NCI-H2196 treated with DMSO at 0.1 percent for 48 hours (cell line): ENCODE measurements at regions not wholly inside any gene's neighbourhood (a gene's known extent, or its start where the extent isn't known, plus 50 kb on each side); places are given as distances from the start of the nearest gene placed in this dataset.

Source experiments
- DNase-seq: peaks from one replicate; lab custom pipeline; 2025; ENCODE audit not compliant: unreplicated experiment; lab: John Stamatoyannopoulos, UW

DNA sequence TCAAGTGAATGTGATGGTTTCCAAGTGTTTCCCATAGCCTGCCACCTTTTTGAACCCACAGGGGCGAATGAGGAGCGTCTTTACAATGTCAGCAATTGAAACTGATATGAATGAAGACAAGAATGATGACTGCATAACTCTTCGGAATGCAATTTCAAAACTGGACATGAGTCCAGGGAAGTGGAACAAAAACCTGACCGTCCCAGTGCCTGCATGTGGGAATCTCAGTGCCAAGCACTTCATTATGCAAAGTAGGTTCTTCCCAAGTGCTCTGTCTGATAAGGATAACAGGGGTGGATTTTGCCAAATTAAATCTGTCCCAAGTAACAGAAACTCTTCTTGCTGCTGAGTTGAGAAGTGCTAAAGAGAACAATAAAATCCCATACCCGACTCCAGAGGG, 243.8 kb upstream of the ADAMTS16 start:
- DNase-seq = no peak

DNA sequence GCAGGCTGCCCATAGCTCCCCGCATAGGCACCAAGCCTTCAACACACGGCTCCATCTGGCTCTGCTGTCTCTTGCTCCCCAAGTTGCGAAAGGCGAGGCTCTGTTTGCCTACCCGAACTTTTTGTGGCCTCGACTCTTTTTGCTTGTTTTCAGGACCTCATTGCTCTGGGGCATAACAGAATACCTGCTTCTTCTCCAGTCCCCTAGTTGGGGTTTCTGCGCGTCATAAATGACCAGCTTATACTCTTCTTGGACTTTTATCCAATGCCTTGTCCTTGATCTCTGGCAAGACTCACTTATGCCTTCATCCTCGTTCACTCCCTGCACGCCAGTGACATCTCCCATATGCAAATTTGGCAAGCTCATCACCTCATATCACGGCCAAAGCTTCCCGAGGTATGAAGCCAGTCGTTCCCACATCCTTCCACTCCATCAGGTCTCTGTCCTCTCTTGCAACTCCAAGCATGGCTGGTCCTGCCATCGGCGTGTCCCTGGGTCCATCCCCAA, 238.8 kb upstream of the ADAMTS16 start:
- no peak for DNase-seq

DNA sequence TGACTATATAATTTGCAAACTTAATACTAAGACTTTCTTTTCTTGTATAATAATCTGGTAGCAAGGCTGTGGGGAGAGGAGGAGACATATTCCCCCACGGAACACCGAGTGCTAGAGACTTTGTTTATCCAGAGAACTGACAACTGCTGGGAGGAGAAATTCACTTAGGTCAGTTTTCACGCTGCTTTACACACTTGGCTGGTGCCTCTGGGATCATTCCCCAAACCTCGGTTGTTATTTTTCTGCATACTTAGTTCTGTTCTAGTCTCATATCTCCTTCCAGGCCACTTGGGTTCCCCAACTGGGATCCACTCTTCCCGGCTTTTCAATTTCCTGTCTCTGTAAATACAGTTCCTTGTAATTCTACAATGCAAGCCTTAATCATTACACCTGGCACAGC, 238.2 kb upstream of the ADAMTS16 start:
- no peak for DNase-seq

DNA sequence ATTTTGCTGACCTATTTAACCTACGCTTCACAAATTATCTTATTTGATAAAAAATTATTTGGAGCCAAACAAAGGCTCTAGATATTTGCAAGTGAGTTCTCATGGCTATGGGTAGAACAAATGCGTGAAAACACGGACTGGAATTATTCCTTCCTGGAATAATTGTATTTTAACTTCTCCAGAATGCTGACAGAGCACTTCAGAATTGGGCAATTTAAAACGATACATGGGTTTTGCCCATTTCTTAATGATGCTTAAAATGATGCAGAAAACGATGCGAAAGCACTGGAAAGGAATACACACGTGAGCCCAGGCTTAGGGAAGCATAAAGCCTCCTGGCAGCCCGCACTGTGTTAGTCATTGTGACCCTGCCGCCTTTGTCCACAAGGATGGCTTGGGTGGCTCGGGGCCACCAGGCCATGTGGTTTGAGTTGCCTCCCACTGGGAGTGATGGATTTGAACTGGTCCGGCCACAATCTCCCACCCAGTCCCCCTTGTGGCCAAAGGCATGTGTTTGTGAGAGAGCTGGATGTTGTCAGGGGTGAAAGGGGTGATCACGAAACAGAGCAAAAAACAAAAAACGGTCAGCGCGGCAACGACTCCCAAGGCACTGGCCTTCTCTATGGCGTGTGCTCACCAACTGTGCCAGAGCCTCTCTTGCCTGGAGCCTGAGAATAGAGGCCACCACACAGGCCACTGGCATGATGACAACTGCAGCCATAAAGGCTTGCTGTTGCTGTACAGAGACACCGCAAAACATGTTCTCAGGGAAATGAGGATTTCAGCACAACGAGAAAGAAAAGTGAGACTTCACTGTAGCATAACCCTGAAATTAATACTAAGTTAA, 234.2 kb upstream of the ADAMTS16 start:
- no peak for DNase-seq

DNA sequence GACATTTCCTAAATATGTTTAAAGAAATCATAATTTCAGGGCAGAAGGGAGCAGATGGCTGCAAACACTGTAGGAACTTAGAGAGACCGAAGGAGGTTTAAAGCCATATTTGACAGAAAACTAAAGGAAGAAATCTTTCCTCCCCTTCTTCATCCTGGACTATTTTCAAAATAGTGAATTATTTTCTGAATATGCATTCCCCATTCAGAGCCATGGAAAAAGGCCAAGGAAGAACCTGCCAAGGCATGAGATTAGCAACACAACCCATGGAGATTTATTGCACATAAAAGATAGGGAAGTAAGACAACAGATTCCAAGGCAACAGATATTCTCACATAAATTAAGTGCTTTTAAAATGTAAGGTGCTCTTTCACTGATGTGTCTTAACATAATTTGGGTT, 233.3 kb upstream of the ADAMTS16 start:
- no peak for DNase-seq

DNA sequence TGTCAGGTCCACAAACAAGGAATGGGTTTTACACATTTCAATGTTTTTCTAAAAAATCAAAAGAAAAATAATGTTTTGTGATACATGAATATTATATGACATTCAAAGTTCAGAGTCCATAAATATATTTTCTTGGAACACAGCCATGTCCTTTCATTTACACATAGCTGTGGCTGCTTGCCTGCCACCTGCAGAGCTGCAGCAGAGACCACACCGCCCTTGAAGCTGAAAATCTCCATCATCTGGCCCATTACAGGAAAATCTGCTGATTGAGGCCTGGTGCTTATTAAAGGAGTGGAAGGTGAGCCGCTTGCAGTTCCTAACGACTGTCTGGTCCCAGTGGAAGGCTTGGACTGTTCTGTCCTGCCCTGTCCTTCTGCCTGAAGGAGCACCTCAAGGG, 232.6 kb upstream of the ADAMTS16 start:
- DNase-seq = no peak

DNA sequence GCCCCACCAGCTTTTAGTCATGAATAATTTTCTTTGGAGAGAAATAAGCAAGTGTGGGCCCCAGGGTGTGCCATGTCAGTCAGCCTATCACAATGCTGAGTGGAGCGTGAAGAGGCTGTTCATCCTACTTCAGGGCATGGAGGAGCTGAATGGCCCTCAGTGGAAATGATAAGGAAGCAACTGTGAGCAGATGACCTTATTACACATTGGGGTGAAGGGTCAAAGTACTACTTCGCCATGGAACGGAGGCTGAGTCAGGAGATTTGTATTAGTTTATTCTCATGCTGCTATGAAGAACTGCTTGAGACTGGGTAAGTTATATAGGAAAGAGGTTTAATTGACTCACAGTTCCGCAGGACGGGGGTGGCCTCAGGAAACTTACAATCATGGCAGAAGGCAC, 231.0 kb upstream of the ADAMTS16 start:
- DNase-seq = no peak

DNA sequence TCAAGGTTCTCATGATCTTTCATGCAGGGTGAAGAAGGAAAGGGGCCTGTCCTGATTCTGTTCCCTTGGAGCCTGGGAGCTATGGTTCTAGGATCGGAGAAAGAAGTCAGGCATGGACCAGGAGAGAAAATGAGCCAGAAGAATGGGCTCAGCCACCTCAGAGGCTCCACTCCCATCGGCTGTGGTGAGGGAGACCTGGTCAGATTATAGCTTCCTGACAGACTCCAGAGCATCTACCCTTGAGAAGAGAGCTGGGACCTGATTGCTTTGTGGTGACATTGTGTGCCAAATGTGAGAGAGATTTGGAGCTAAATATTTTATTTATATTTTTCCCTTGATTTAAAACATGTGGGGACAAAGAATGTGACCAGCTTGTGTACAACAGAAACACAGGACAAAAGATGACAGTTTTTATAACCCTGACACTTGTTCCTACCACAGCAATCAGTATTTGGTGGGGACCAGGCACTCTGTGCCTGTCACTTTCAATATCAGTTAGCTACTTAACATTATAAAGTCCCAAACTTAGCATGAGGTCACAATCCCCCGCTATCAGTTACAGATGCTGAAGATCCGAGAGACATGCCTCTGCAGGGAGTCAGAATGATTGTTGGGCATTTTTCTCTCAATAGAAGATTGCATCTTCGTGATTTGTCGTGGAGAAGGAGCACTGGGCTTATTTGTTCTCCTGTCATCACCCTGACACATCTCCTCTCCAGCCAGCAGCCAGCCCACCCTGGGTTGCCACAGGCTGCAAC, 228.3 kb upstream of the ADAMTS16 start:
- DNase-seq = no peak

DNA sequence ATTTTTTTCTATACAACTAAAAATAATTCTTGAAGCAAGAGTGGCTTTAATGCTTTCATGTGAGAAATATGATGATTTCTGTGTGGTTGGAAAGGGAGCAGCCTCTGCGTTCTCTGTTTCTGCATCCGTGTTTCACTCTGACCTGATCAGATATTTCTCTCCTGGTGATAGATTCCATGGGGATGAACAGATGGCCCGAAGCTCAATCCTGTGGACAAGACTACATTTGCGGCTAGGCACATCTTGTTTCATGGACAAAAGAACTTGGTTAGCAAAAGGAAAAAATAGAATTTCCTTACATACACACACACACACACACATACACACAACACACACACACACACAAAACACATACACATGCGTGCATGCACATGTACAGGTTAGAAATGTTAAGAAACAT, 218.2 kb upstream of the ADAMTS16 start:
- no peak for DNase-seq

DNA sequence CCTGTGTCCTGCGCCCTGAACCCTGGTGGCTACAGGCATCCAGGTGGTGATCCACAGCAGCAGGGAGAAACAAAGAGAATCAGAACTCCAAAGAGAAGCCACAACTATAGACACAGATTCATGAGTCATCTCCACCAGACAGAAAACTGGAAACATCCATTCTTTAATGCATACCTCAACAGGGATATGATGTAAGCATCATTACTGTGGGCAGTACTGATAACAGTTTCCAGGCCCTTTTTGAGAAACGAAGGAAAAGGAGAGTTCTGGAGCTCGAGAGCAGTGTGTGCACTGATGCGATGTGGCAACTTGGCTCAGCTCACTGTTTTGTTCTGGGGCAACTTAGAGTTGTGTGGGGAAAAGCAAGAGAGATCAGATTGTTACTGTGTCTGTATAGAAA, 215.6 kb upstream of the ADAMTS16 start:
- DNase-seq = no peak

DNA sequence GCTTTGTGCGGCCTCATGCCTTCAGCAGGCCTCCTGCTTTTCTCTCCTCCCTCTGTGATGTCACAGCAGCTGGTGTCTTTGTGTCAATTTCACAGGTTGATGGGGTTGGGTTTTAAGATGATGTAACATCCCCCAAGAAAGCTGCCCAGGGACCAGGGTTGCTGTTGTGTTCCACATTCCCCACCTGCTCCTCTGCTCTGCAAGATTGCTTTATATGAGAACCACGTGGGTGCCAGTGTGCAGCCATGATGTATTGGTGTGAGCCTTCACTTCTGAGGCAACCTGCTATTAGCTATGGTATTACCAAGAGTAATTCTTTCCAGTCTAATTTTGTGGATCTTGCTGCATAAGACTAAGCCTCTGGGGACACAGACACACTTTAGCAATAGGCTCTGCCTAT, 213.0 kb upstream of the ADAMTS16 start:
- DNase-seq = no peak

DNA sequence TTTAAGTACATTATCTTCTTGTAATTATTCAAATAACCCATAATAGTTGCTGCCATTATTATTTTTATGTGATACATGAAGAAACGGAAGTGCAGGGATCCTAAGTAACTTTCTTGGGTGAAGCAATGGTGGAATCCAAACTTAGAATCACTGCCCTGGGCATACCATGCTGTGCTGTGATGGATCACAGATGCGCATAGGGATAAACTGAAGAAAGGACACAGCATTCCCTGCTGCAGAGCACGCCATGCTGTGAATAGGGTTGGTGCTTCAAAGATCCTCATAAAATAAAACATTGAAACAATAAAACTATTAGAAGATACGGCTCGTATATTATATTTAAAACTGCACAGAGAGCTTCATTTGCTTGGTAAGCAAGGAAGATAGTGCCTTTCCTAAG, 211.7 kb upstream of the ADAMTS16 start:
- no peak for DNase-seq

DNA sequence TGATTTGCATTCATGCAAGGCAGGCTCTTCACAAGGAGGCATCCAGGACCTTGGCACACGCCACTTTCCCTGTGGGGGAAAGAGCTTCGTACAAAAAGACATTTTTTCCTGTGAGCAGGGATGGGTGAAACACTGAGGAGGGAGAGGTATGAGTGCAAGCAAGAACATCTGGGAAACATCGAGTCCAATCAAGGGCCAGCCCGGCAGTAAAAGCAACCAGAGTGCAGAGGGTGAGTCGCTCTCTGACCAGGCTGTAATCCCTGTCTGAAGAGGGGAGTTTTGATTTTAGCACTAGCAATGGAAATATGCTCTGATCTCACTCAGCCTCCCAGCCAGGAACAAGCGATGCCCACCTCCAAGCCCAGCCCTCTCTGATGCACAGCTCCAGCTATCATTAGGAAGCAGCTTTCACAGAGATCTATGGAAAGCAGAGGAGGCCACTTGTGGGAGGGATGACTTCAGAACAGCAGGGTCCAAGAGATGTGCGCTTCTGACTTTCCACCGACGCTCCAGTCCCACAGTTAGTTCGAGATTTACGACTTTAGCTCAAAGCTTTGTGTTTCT, 211.0 kb upstream of the ADAMTS16 start:
- DNase-seq = no peak

DNA sequence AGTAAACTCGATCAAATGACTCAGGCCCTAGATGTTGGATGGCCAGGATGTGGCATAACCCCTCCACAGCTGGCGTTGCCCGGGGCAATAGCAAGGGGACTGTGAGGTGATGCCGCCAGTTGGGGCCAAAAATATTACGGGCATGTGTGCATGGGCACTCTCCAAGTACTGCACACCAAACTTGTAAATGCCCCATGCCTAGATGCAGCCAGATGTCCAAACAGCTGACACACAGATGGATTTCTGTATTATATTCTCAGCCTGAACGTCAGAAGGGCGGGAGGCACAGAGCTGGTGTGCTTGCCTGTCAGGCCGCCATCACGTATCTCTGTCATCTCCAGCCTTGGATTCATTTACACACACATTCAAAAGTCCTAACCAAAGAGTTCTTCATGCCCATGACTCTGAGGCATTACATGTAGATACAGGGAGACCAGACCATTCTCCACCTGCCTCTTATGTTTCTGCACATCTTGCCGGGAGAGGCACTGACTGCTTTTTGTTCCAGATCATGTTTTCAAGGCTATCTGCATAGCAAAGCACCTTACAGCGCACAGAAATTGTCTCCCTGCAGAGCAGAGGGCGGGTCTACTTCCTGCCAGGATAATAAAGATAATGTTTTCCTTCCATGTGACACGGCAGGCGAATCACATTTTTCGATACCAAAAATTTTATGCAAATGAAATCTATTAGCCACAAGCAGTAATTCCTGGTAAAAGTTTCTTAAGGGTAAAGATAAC, 200.9 kb upstream of the ADAMTS16 start:
- DNase-seq = no peak

DNA sequence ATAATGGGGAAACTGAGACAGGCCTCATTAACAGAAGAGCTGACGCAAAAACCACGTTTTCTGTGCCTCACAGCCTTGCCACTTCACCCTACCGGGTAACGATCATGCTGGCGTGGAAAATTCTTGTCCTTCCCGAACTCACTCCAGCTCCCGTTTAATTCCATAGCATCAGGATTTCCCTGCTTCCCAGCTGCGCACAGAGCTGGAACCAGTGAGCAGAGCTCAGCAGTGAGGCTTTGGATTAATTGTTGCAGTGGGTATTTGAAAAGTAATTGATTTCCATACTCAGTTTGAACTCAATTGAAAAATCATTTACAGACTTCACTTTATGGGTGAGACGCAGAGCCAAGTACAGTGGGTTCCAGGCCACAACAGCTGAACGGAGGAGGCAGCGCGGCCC, 199.0 kb upstream of the ADAMTS16 start:
- no peak for DNase-seq

DNA sequence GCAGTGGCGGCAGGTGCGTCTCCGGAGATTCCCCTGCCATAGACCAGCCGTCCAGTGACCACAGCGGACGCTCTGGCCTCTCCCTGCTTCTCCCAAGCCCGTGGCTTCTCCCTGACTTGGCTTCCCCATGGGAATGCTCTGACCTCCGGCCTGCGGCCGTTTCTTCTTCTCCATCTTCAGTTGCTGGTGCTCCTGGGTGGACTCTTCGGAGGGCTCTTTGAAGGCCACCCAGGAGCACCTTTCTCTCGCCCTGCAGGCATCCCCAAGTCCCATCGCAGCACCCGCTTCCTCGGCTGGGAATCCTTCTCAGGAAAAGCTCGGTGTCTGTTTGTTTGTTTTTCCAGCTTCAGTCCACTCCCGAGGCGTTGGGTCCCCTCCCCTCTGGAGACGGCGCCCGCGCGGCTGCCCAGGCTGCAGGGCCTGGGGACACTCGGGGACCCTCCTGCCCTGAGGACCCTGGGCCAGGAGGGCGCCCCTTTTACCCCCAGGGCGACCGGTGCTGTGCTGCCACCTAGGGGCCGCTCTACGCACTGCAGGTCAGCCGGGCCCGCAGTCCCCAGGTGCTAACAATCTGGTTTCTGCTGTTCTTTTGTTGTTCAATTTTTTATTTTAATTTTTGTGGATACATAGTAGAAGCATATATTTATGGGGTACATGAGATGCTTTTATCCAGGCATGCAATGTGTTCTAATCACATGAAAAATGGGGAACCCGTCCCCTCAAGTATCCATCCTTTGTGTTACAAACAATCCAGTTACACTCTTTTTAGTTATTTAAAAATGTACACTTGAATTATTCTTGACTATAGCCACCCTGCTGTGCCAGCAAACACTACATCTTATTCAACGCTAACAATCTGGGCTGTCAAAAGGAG, 197.9 kb upstream of the ADAMTS16 start:
- no peak for DNase-seq

DNA sequence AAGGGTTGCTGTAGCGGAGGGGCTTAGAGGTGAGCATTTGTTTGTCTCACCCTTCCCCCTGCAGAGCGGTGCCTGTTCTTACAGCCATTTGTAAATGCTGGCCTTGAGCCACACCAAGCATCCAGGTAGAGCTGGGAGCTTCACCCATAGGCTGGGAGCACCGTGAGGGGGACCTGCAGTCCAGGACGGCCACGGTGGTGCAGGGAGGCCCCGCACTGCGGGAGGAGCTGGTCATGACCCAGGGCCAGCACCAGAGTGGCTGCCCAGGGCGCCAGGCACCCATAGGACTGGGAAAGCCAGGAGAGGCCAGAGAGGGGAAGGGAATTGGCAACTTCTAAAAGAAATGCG, 197.3 kb upstream of the ADAMTS16 start:
- DNase-seq = no peak

DNA sequence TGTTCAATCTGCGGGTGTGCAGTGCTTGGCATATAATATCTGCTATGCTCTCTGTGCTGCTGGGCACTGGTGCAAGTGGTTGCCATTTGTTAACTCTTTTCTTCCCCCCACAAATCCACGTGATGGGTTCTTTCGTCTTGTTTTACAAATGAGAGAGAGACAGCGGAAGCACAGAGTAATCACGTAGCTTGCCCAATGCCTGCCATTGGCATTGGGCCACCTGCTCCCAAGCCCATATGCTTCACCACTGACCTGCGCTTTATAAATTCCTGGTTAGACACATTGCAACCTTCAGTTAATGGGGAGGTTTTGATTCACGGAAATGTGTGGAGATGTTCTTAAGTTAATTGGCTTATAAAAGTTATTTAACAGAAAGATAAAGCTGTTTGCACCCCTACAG, 194.8 kb upstream of the ADAMTS16 start:
- no peak for DNase-seq

DNA sequence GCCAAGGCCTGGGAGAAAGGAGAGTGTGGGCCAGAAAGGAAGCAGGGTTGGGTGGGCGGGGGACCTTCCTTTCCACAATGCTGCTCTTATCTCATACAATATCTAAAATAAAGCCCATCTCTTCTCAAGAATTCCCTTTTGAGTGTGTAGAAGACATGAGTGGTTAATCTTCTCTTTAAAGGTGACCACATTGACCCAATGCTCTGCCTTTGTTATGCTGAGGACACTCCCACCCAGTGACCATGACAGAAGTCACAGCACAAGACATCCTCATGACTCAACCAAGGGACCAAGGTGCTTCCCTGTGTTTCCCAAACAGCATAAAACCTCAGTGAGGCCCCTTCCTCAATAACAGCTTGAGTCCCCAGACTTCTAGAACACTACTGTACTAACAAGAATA, 193.0 kb upstream of the ADAMTS16 start:
- DNase-seq = no peak

DNA sequence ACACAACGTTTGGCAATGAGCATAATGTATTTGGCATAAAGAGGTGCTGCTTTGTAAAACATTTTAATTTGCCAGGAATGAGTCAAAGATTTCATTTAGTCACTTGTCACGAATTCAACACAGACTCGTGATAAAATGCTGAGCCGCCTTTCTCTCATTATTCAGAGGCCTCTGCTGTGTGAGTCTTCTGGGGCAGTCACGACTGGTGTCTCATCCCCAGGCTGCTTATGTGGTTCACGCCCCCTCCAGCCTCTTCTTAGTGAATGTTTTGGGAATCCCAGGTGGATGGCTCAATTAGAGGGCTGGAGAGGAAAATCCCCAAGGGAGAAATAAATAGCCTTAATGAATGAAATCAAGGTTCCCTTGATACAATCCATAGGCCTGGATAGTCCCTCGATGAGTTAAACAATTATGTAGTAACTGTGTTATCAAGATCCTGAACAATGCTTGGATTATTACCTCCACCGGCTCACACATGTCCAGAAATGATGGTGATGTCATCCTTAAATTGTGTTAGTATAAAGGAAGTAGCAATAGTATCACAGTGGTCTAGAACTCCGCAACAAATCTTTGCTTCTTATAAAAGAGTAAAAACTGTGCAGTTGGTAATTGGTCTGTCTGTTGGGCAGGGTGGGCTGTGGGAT, 192.1 kb upstream of the ADAMTS16 start:
- DNase-seq = no peak
